BJ (cell line): ENCODE measurements at regions not wholly inside any gene's neighbourhood (a gene's known extent, or its start where the extent isn't known, plus 50 kb on each side); places are given as distances from the start of the nearest gene placed in this dataset.

Experiments used
- CTCF ChIA-PET: fragments of 350-600 bp; formaldehyde crosslinking; extraction: SDS; loops from one replicate; lab custom pipeline; 2021; ENCODE audit warnings: antibody characterized with exemption, inconsistent platforms; lab: Yijun Ruan, JAX
- POLR2A ChIA-PET: fragments of 300-600 bp; sonication (Branson Sonifier 250); formaldehyde crosslinking; extraction: SDS; loops from one replicate; lab custom pipeline; 2021; ENCODE audit warnings: antibody characterized with exemption; lab: Charles Lee
- DNase-seq: peaks from one replicate; pipeline ENCODE4 v3.0.0-alpha.2; 2011; ENCODE audit warnings: low read depth
- H3K27me3 ChIP-seq: 2 replicates; pipeline ENCODE4 v1.6.0; 2011; ENCODE audit warnings: low read length; ENCODE audit not compliant: control insufficient read depth, insufficient read depth
- H3K36me3 ChIP-seq: 2 replicates; pipeline ENCODE4 v1.5.1; 2011; ENCODE audit warnings: low read length; ENCODE audit not compliant: control insufficient read depth, insufficient read depth
- H3K4me3 ChIP-seq: 2 replicates; pipeline ENCODE4 v1.5.1; 2011; ENCODE audit warnings: low read depth, mild to moderate bottlenecking, control low read depth, low read length
- CTCF ChIP-seq: IDR thresholded peaks from 2 replicates; pipeline ENCODE4 v1.5.1; 2011; ENCODE audit warnings: low read depth, mild to moderate bottlenecking, control low read depth, inconsistent platforms, low read length, moderate library complexity; ENCODE audit not compliant: insufficient read depth

GRCh38 chr4:12928751-12929150 is 555.4 kb downstream of the RAB28 start:
- H3K36me3 ChIP-seq: no peaks in the 10 kb centered on the region
- H3K4me3 ChIP-seq: no peak overlapping the region
- ChIA-PET POLR2A (no interaction called here), CTCF (no interaction called here)
- TF ChIP-seq CTCF: no peak
- DNase-seq: no peak
- H3K27me3 ChIP-seq: no peaks in the 10 kb centered on the region

GRCh38 chr4:12926189-12927066 is 557.7 kb downstream of the RAB28 start:
- no peak for DNase-seq
- H3K4me3 ChIP-seq: no peak overlapping the region
- no peak for TF ChIP-seq CTCF
- H3K36me3 ChIP-seq: no peaks in the 10 kb centered on the region
- ChIA-PET POLR2A (no interaction called here), CTCF (no interaction called here)
- H3K27me3 ChIP-seq: no peaks in the 10 kb centered on the region

- ChIA-PET POLR2A (no interaction called here), CTCF (no interaction called here)
- Histone ChIP-seq H3K4me3 (no peak overlapping the region), H3K27me3 (no peaks in the 10 kb centered on the region), H3K36me3 (no peaks in the 10 kb centered on the region)
- TF ChIP-seq CTCF: no peak
- DNase-seq: no peak
Observed at GRCh38 chr4:12924728-12925320, 559.3 kb downstream of the RAB28 start.

GRCh38 chr4:12924253-12924652 is 559.9 kb downstream of the RAB28 start:
- DNase-seq: no peak
- no peak for TF ChIP-seq CTCF
- ChIA-PET POLR2A (no interaction called here), CTCF (no interaction called here)
- H3K36me3 ChIP-seq: no peaks in the 10 kb centered on the region
- H3K27me3 ChIP-seq: no peaks in the 10 kb centered on the region
- H3K4me3 ChIP-seq: no peak overlapping the region

- CTCF ChIA-PET: no interaction called here
- H3K27me3 ChIP-seq: no peaks in the 10 kb centered on the region
- H3K36me3 ChIP-seq: no peaks in the 10 kb centered on the region
- DNase-seq: no peak
- POLR2A ChIA-PET: no interaction called here
- H3K4me3 ChIP-seq: no peak overlapping the region
- no peak for TF ChIP-seq CTCF
Observed at GRCh38 chr4:12912896-12913418, 571.2 kb downstream of the RAB28 start.
